Fibroblast of the conjunctiva (primary cell): ENCODE measurements at regions not wholly inside any gene's neighbourhood (a gene's known extent, or its start where the extent isn't known, plus 50 kb on each side); places are given as distances from the start of the nearest gene placed in this dataset.
A peak's percentile ranks its signal among the peaks of the same experiment; 100 is the strongest.
"Not testable (repeated sequence)": the region's sequence is repeated elsewhere in the genome, so short reads cannot be mapped to it uniquely, and the experiment has no call there.

Source experiments
- DNase-seq: peaks from one replicate; pipeline ENCODE4 v3.0.0-alpha.2; 2010; ENCODE audit warnings: low read depth

- no peak for DNase-seq
Measured at GRCh38 chr6:90372450-90372849, 75.8 kb upstream of the BACH2 start.

GRCh38 chr6:90370493-90370959 lies 73.9 kb upstream of the BACH2 start:
- no peak for DNase-seq

GRCh38 chr6:90369651-90370050 lies 73.0 kb upstream of the BACH2 start:
- no peak for DNase-seq

- DNase-seq = peak; percentile 100
Measured at GRCh38 chr6:90369024-90369519, 72.4 kb upstream of the BACH2 start.

GRCh38 chr6:90368601-90369000 lies 72.0 kb upstream of the BACH2 start:
- peak; percentile 27 for DNase-seq

GRCh38 chr6:90368001-90368400 lies 71.4 kb upstream of the BACH2 start:
- no peak for DNase-seq

- no peak for DNase-seq
Measured at GRCh38 chr6:90365565-90366219, 69.0 kb upstream of the BACH2 start.

GRCh38 chr6:90365002-90365401 lies 68.4 kb upstream of the BACH2 start:
- DNase-seq = no peak

- no peak for DNase-seq
Measured at GRCh38 chr6:90364286-90364685, 67.6 kb upstream of the BACH2 start.

- peak; percentile 43 for DNase-seq
Measured at GRCh38 chr6:90362318-90362717, 65.7 kb upstream of the BACH2 start.

- DNase-seq = no peak
Measured at GRCh38 chr6:90361174-90361573, 64.5 kb upstream of the BACH2 start.

GRCh38 chr6:90358036-90358770 lies 61.6 kb upstream of the BACH2 start:
- DNase-seq = not testable (repeated sequence)

- DNase-seq = no peak
Measured at GRCh38 chr6:90356012-90356421, 59.4 kb upstream of the BACH2 start.

- no peak for DNase-seq
Measured at GRCh38 chr6:90354961-90355360, 58.3 kb upstream of the BACH2 start.

- peak; percentile 50 for DNase-seq
Measured at GRCh38 chr6:90351696-90352095, 55.1 kb upstream of the BACH2 start.

GRCh38 chr6:90350689-90351554 lies 54.3 kb upstream of the BACH2 start:
- no peak for DNase-seq

- no peak for DNase-seq
Measured at GRCh38 chr6:90347411-90347851, 50.8 kb upstream of the BACH2 start.

- DNase-seq = no peak
Measured at GRCh38 chr6:90346729-90347128, 50.1 kb upstream of the BACH2 start.
